ENCODE measurements at regions not wholly inside any gene's neighbourhood (a gene's known extent, or its start where the extent isn't known, plus 50 kb on each side); places are given as distances from the start of the nearest gene placed in this dataset.

DNA sequence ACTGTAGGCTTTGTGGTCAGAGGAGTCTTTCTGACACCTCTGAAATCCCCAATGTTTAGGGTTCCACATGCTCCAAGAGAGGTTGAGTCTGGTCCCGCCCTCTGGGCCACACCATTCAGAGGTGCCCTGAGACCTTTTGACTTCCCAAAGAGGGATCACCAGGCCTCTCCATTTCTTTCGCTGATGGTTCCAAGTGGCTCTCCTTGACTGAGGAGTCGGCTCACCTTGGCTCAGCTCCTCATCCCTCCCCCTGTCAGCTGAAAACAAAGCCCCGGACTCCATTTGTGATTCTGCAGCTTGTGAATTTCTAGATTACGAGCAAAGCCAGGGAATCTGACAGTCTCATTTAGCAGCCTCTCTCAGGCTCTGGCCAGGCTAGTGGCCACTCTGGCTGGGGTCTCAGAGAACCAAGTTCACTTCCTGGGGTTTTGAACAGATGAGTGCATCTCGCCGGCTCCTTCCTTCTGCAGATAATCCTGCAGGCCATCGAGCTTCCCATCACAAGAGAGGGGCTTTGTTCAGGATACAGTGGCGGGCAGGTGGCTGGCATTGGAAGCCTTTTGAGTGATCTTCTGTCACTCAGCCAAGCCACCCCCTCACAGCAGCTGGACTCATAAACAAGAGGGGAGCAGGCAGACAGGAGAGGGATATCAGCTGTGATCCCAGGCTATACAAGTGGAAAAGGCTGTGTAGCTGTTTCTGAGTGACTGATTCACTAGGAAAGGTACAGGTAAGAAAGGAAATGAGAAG is 102.9 kb downstream of the TRIM29 start:
- intact Hi-C loops (cut with DNase I), result no loop called here
- DNase-seq (ENCODE audit: low spot score), result peak; percentile 20

DNA sequence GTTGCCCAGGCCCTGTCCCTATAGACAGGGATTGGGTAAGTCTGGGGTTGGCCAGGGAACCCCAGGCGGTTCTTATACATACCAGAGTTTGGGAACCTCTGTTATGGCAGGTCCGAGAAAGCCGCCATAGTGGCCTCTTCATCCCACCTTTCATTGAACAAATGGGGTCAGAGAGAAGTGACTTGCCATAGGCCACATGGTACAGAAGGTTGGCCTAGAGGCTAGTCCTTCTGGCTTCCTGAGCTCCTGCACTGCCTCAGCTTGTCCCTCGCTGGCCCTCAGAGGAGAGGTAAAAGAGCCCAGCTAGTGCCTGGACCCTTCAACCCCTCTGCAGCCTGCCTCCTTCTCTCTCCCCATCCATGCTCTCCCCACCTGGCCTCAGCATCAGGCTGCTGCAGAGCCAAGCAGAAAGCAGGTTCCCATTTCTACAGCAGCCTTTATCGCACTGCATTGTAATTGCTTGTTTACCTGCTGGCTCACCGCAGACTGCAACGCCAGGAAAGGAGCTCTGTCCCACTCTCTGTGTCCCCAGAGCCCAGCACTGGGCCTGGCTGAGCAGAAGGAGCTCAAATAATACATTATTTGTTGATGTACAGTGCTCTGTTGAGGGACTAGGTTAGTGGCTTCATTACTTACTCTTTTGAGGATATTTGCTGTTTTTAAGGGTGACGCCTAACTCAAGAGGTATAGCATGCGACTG is 103.6 kb downstream of the TRIM29 start:
- intact Hi-C loops (cut with DNase I), result no loop called here
- DNase-seq (ENCODE audit: low spot score), result peak; percentile 26

GRCh38 chr11:120032766-120033390 is 105.0 kb downstream of the TRIM29 start:
- peak; percentile 56 for DNase-seq (ENCODE audit: low spot score)
- intact Hi-C loops (cut with DNase I), result no loop called here

DNA sequence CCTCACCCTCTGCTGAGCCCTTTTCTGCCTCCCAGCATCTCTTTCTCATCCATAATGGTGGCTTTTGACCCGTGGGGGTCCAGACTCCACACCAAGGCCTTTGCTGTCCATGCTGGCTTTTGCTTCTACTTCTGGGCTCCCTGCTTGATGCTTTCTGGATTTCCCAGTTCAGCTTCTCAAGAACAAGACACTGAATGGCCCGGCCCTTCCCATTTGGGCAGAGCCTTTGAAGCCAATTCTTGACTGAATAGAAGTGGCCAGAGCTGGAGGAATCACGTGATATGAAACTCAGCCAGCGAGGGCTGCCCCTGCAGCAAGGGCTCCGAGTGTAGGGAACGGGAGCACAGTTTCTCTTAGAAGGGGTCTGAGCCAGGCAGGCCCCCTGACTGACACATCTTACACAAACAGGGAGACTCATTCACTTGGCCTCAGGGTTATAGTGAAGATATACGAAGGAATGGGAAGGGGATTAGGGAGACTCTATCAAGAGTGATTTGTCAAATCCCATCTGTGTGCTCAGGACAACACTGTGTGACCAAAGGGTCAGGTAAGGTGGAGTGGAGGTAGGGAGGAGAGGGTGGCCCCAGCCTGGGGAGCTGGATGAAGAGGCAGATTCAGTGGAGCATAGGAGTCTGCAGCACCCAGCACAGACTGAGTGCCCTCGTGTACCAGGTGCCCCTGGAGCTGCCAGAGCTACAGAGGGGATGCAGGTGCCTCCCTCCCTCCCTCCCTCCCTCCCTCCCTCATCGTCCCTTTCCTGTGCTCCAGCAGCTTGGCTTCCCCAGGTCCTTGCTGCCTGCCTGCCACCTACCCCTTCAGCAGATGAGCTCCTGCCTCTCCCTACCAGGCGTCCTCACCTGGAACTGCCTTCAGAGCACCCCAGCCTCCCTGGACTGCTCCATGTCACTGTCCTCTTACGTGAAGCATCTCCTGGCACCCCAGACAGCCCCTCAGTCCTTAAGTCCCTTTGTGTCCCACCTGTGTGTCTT is 106.0 kb downstream of the TRIM29 start:
- intact Hi-C loops (cut with DNase I), result no loop called here
- peak; percentile 46 for DNase-seq (ENCODE audit: low spot score)

- intact Hi-C loops (cut with DNase I), result no loop called here
- DNase-seq (ENCODE audit: low spot score), result peak; percentile 72
Measured at GRCh38 chr11:120031156-120031555, 106.8 kb downstream of the TRIM29 start.

- intact Hi-C loops (cut with DNase I), result no loop called here
- DNase-seq (ENCODE audit: low spot score), result peak; percentile 63
Measured at GRCh38 chr11:120030411-120030810, 107.5 kb downstream of the TRIM29 start.

- DNase-seq (ENCODE audit: low spot score), result peak; percentile 61
- intact Hi-C loops (cut with DNase I), result no loop called here
Measured at GRCh38 chr11:120029321-120029720, 108.6 kb downstream of the TRIM29 start.

DNA sequence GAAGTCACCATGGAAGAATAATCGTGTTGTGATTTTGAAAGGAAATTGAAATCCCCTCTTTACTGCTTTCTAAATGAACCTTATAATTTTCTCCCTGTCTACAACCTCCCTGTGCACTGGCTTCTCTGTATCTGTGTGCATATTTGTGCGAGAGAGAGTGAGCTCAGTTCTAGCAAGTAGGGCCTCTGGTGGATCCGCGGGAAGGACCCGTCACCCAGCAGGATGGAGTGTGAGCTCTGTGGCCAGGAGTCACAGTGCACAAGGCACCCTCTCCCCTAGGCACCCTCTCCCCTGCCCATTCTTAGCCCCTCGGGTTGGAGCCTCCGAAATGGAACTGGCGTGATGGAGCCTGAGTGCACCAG is 109.0 kb downstream of the TRIM29 start:
- intact Hi-C loops (cut with DNase I), result no loop called here
- peak; percentile 38 for DNase-seq (ENCODE audit: low spot score)

DNA sequence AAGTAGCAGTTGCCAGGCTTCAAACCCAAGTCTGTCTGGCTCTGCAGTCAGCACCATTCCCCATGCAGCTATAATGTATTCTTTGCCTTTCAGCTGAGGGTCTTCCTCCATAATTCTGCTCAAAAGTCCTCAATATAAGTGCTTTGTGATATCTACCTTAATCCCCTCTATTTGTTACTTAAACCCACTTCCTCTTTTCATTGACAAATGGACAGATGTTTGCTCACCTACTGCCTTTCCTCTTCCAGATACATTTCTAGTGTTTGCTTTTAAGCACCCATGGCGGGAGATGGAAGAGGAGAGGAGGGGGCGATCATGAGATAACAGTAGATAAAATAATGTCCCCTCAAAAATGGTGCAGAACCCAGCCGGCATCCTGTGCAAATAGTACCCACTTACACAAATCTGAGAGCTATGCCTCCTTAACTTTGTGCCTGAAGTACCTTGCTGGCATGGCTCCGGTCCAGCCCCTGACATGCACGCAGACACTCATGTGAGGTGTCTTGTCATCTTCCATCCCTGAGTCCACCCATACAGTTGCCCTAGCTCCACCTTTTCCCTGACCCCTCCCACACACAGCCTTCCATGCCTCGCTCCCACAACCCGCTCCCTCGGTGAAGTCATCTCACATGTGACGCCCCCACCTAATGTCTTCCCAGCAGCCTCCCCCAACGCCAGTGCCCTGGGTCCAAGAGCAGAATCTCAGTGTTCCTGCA is 109.6 kb downstream of the TRIM29 start:
- intact Hi-C loops (cut with DNase I), result no loop called here
- peak; percentile 31 for DNase-seq (ENCODE audit: low spot score)

- intact Hi-C loops (cut with DNase I), result no loop called here
- DNase-seq (ENCODE audit: low spot score), result peak; percentile 29
Measured at GRCh38 chr11:120027546-120028180, 110.2 kb downstream of the TRIM29 start.

DNA sequence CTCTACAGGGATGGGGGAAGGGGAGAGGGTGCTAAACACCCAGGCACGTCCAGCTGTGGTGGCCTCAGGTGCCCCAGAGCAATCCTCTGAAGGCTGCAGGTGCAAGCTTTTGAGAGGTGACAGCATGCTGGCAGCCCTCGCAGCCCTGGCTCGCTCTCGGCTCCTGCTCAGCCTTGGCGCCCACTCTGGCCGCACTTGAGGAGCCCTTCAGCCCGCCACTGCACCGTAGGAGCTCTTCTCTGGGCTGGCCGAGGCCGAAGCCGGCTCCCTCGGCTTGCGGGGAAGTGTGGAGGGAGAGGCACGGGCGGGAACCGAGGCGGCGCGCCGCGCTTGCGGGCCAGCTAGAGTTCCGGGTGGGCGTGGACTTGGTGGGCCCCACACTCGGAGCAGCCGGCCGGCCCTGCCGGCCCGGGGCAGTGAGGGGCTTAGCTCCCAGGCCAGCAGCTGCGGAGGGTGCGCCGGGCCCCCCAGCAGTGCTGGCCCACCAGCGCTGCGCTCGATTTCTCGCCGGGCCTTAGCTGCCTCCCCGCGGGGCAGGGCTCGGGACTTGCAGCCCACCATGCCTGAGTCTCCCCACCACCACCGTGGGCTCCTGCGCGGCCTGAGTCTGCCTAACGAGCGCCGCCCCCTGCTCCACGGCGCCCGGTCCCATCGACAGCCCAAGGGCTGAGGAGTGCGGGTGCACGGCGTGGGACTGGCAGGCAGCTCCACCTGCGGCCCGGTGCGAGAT is 112.1 kb downstream of the TRIM29 start:
- intact Hi-C loops (cut with DNase I), result no loop called here
- peak; percentile 51 for DNase-seq (ENCODE audit: low spot score)

- intact Hi-C loops (cut with DNase I), result no loop called here
- DNase-seq (ENCODE audit: low spot score), result peak; percentile 27
Measured at GRCh38 chr11:120024586-120024985, 113.3 kb downstream of the TRIM29 start.

- intact Hi-C loops (cut with DNase I), result no loop called here
- DNase-seq (ENCODE audit: low spot score), result peak; percentile 17
Measured at GRCh38 chr11:120024046-120024445, 113.9 kb downstream of the TRIM29 start.

GRCh38 chr11:120023551-120023950 is 114.4 kb downstream of the TRIM29 start:
- intact Hi-C loops (cut with DNase I), result no loop called here
- DNase-seq (ENCODE audit: low spot score), result peak; percentile 29

DNA sequence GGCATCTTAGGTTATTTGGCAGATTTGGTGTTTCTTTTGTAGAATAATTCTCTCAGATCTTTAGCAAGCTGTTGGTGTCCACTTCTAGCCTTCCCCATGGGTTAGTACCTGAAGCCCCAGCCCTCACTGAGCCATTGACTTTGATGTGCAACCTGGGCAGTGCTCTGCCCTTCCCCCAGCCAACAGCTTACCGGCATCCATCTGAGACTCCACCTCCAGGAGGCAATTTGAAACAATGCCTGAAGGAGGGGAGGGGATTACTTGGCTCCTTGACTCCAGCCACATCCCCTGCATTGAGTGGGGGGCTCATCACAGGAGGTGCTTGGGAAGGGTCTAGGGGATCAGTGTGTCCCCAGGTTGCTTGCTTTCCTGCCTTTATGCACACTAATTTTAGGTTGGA is 114.8 kb downstream of the TRIM29 start:
- DNase-seq (ENCODE audit: low spot score), result peak; percentile 19
- intact Hi-C loops (cut with DNase I), result no loop called here

GRCh38 chr11:120022617-120023016 is 115.3 kb downstream of the TRIM29 start:
- peak; percentile 39 for DNase-seq (ENCODE audit: low spot score)
- intact Hi-C loops (cut with DNase I), result no loop called here

GRCh38 chr11:120021978-120022377 is 115.9 kb downstream of the TRIM29 start:
- DNase-seq (ENCODE audit: low spot score), result peak; percentile 33
- intact Hi-C loops (cut with DNase I), result no loop called here

- intact Hi-C loops (cut with DNase I), result no loop called here
- peak; percentile 27 for DNase-seq (ENCODE audit: low spot score)
Measured at GRCh38 chr11:120021391-120021953, 116.4 kb downstream of the TRIM29 start.
